Lung (tissue), 11 donors: ENCODE measurements at regions not wholly inside any gene's neighbourhood (a gene's known extent, or its start where the extent isn't known, plus 50 kb on each side); places are given as distances from the start of the nearest gene placed in this dataset.

Experiments used
- ATAC-seq: fragments of 200-7000 bp; cut with Tn5 transposase; one replicate; pipeline ENCODE4 v1.9.1; 2020; ENCODE audit warnings: moderate number of reproducible peaks; ENCODE audit not compliant: insufficient read depth, low FRiP score
- DNase-seq, 3 donors: peaks; one replicate each; pipeline ENCODE4 v3.0.0-alpha.2; 2013 to 2017
- H3K27ac ChIP-seq, 2 donors: one replicate each; pipeline ENCODE4 v1.5.1; 2013; ENCODE audit warnings: mild to moderate bottlenecking in 2 of 2, moderate library complexity in 2 of 2, control low read depth in 1 of 2, inconsistent platforms in 1 of 2, low read depth in 1 of 2, low read length in 1 of 2
- H3K27me3 ChIP-seq, 3 donors: one replicate each; pipeline ENCODE4 v1.5.1; 2013; ENCODE audit warnings: low read length in 2 of 3; ENCODE audit not compliant: control insufficient read depth in 3 of 3, insufficient read depth in 3 of 3
- H3K36me3 ChIP-seq, 4 donors: one replicate each; pipeline ENCODE4 v1.5.1; 2013; ENCODE audit warnings: low read length in 4 of 4, mild to moderate bottlenecking in 1 of 4, moderate library complexity in 1 of 4; ENCODE audit not compliant: control insufficient read depth in 4 of 4, insufficient read depth in 4 of 4
- H3K4me1 ChIP-seq, 5 donors: one replicate each; pipeline ENCODE4 v1.5.1; 2013; ENCODE audit warnings: low read length in 5 of 5, mild to moderate bottlenecking in 2 of 5, moderate library complexity in 1 of 5; ENCODE audit not compliant: control insufficient read depth in 5 of 5, insufficient read depth in 5 of 5
- H3K4me3 ChIP-seq: one replicate; pipeline ENCODE4 v1.5.1; 2013; ENCODE audit warnings: mild to moderate bottlenecking, control low read depth, moderate library complexity
- H3K9ac ChIP-seq, 2 donors: one replicate each; pipeline ENCODE4 v1.5.1; 2013; ENCODE audit warnings: low read length in 2 of 2, control low read depth in 1 of 2; ENCODE audit not compliant: insufficient read depth in 1 of 2
- H3K9me3 ChIP-seq, 4 donors: one replicate each; pipeline ENCODE4 v1.5.1; 2013; ENCODE audit warnings: low read length in 3 of 4, mild to moderate bottlenecking in 1 of 4, moderate library complexity in 1 of 4; ENCODE audit not compliant: control insufficient read depth in 4 of 4, insufficient read depth in 3 of 4
- WGBS, 2 donors: extraction: QIAGEN DNeasy Blood & Tissue Kit; methylation state at CpG; one replicate each; pipeline ENCODE4 v1.1.7; 2013; 5-methylcytosine and 5-hydroxymethylcytosine counted together
- TF ChIP-seq, protein P1 (sequence below): IDR thresholded peaks from 2 replicates; pipeline ENCODE4 v1.5.1; 2012; ENCODE audit warnings: mild to moderate bottlenecking; ENCODE audit errors: control extremely low read depth, extremely low read depth
- donor health status: control.
- donor health status: control.
- donor health status: Bipolar disorder and iron deficiency.
- donor health status: healthy.
- donor health status: DM: yes; HTN: yes; CAD: no.

DNA sequence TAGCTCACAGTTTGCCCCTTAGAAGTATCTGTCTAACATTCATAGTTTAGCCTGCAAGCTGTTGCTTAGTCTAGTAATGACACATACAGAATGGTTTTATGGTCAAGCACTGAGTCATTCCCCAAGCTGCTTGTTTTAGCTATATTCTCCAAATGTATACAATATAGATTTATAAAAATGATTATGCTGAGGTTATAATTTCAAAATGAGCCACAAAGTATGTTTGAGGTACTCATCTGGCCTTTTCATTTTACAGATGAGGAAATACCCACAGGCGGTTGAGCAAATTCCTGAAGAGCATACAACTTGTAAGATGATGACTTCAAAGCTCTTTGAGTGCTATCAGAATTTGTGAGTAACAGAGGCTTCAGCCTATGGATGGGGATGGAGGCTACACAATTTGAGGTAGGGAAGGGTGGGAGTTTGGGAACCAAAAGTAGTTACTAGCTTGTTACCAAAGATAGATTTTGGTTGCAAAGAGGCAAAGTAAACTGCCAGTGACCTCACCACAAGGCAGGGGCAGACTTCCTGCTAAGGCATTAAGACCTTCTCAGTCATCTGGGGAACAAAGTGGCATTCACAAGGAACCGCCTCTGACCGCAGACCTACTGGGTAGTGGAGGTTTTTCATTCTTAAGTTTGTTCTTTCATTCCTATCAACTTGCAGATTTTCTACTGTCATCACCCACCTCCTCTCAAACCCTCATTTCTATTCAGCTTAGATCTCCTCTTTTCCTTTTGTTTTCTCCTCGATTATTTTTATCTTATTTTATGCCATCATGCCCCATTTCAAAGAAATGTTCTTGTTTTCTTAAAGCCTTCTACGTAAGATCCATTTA, 257.2 kb upstream of the NECTIN3 start:
- Histone ChIP-seq H3K36me3 (no peaks in the 10 kb centered on the region), H3K4me3 (no peak overlapping the region), H3K9me3 (no peaks in the 10 kb centered on the region), H3K27ac (no peak overlapping the region), H3K27me3 (no peaks in the 10 kb centered on the region), H3K9ac (no peak overlapping the region), H3K4me1 (no peaks in the 10 kb centered on the region)
- TF ChIP-seq, protein P1, sequence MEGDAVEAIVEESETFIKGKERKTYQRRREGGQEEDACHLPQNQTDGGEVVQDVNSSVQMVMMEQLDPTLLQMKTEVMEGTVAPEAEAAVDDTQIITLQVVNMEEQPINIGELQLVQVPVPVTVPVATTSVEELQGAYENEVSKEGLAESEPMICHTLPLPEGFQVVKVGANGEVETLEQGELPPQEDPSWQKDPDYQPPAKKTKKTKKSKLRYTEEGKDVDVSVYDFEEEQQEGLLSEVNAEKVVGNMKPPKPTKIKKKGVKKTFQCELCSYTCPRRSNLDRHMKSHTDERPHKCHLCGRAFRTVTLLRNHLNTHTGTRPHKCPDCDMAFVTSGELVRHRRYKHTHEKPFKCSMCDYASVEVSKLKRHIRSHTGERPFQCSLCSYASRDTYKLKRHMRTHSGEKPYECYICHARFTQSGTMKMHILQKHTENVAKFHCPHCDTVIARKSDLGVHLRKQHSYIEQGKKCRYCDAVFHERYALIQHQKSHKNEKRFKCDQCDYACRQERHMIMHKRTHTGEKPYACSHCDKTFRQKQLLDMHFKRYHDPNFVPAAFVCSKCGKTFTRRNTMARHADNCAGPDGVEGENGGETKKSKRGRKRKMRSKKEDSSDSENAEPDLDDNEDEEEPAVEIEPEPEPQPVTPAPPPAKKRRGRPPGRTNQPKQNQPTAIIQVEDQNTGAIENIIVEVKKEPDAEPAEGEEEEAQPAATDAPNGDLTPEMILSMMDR, result no peak
- 72 to 77% methylated on average over 5 of the region's 5 CpGs for WGBS, 2 donors
- no peak for DNase-seq
- no peak for ATAC-seq

DNA sequence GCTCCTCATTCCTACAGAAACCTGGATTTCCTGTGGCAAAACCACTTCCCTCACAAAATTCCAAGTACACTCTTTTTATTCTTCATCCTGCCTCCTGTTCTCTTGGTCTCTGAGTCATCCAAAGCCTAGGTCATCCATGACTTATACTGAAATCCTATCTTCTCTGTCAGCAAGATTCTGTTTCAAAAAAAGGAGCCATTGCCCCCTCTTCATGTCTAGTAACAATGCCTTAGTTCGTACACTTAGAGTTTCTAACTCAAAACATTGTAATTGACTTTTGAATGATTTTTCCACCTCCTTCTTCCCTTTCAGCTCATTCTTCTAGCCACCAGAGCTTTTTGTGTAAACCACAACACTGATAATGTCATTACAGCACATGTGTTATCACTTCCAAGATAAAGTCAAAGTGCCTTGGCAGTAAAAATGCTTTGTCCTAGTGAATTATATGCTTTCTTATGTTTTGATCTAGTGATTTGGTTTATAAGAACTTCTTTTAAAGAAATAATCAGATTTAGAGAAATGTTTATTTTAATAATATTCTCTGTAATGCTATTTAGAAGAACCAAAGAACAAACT, 256.5 kb upstream of the NECTIN3 start:
- H3K36me3 ChIP-seq, result no peaks in the 10 kb centered on the region
- 45 to 47% methylated on average over 1 of the region's 1 CpG for WGBS, 2 donors
- TF ChIP-seq, protein P1, result no peak
- no peak overlapping the region for H3K4me3 ChIP-seq
- H3K9ac ChIP-seq, result no peak overlapping the region
- no peak overlapping the region for H3K27ac ChIP-seq
- no peaks in the 10 kb centered on the region for H3K27me3 ChIP-seq
- DNase-seq (peak in 2 of 3 donors; percentile 20 to 37), ATAC-seq (no peak)
- H3K9me3 ChIP-seq, result no peaks in the 10 kb centered on the region
- no peaks in the 10 kb centered on the region for H3K4me1 ChIP-seq

DNA sequence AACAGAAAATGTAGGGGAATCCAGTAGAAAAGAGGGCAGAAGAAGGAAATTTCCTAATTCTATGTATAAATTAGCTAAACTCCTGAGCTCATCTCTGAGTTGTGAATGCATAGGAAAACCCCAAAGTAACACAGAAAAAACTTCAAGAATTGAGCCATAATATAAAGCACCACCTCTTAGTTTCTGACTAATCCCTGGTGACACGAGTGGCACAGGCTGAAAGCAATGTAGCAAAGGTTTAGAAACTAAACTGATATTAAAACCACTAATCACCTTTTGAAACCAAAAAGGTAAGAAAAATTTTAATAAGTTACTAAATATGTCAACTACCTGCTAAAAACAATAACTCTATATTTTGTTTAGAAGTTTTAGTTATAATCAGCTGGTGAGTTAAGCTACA, 255.6 kb upstream of the NECTIN3 start:
- Histone ChIP-seq H3K4me3 (no peak overlapping the region), H3K36me3 (no peaks in the 10 kb centered on the region), H3K27me3 (no peaks in the 10 kb centered on the region), H3K4me1 (no peaks in the 10 kb centered on the region), H3K27ac (no peak overlapping the region), H3K9me3 (no peaks in the 10 kb centered on the region), H3K9ac (no peak overlapping the region)
- ATAC-seq, result no peak
- no peak for DNase-seq
- WGBS, 2 donors, result 66 to 75% methylated on average over 1 of the region's 1 CpG
- TF ChIP-seq, protein P1, result no peak
